H1 (cell line): ENCODE measurements at regions not wholly inside any gene's neighbourhood (a gene's known extent, or its start where the extent isn't known, plus 50 kb on each side); places are given as distances from the start of the nearest gene placed in this dataset.

Experiments
- CTCF ChIA-PET: fragments of 300-600 bp; sonication (Branson Sonifier 250); formaldehyde crosslinking; loops from one replicate; lab custom pipeline; 2021; ENCODE audit not compliant: partially characterized antibody; lab: Charles Lee
- POLR2A ChIA-PET: fragments of 300-600 bp; sonication (Branson Sonifier 250); formaldehyde crosslinking; loops from one replicate; lab custom pipeline; 2021; ENCODE audit warnings: inconsistent platforms; ENCODE audit not compliant: partially characterized antibody; lab: Charles Lee
- DNase-seq, 2 experiments: peaks; one replicate each; pipeline versions ENCODE4 v3.0.0 to v3.0.0-alpha.2; 2010 to 2022; ENCODE audit warnings: low spot score in 2 of 2, low read depth in 1 of 2, mixed read lengths in 1 of 2
- FAIRE-seq: peaks from 2 replicates; lab custom pipeline; 2011; peaks lifted over from hg19 to GRCh38; lab: Jason Lieb, UNC
- H2AFZ ChIP-seq: 2 replicates; pipeline ENCODE4 v1.8.1; 2012; ENCODE audit warnings: low read length, inconsistent platforms
- H2AK5ac ChIP-seq: 2 replicates; pipeline ENCODE4 v1.6.1; 2013; ENCODE audit warnings: low read depth, low read length
- H2BK120ac ChIP-seq: replicated peaks from 2 replicates; pipeline ENCODE3; 2013; ENCODE audit warnings: low read depth, low read length, inconsistent platforms
- H2BK12ac ChIP-seq: 2 replicates; pipeline ENCODE4 v1.6.1; 2013; ENCODE audit warnings: low read depth, low read length
- H2BK15ac ChIP-seq: 2 replicates; pipeline ENCODE4 v1.6.1; 2013; ENCODE audit warnings: low read length
- H2BK20ac ChIP-seq: 2 replicates; pipeline ENCODE4 v1.6.1; 2013; ENCODE audit warnings: low read length
- H2BK5ac ChIP-seq: 2 replicates; pipeline ENCODE4 v1.6.1; 2013; ENCODE audit warnings: low read depth, low read length
- H3K14ac ChIP-seq: 2 replicates; pipeline ENCODE4 v1.6.1; 2013; ENCODE audit warnings: inconsistent platforms; ENCODE audit not compliant: insufficient read length
- H3K18ac ChIP-seq: 2 replicates; pipeline ENCODE4 v1.6.1; 2013; ENCODE audit warnings: low read length; ENCODE audit errors: extremely low read depth
- H3K23ac ChIP-seq: 2 replicates; pipeline ENCODE4 v1.6.1; 2013; ENCODE audit warnings: inconsistent platforms; ENCODE audit not compliant: insufficient read length
- H3K23me2 ChIP-seq: 2 replicates; pipeline ENCODE4 v1.6.1; 2013; ENCODE audit warnings: low read depth, low read length
- H3K27ac ChIP-seq: 2 replicates; pipeline ENCODE4 v1.6.1; 2011; ENCODE audit warnings: low read depth, low read length, inconsistent platforms
- H3K27me3 ChIP-seq, 4 experiments: replicated peaks in 1 of 4; 1 replicate in 1 of 4; 2 replicates in 3 of 4; pipeline versions ENCODE4 v1.6.1 to v1.8.1; 2011 to 2013; ENCODE audit warnings: low read length in 3 of 4, mild to moderate bottlenecking in 3 of 4, inconsistent platforms in 2 of 4, mixed read lengths in 2 of 4, moderate library complexity in 1 of 4; ENCODE audit not compliant: control insufficient read depth in 3 of 4, insufficient read depth in 3 of 4; ENCODE audit errors: extremely low read depth in 1 of 4
- H3K36me3 ChIP-seq, 4 experiments: 2 replicates each; pipeline versions ENCODE4 v1.6.1 to v1.8.1; 2011 to 2013; ENCODE audit warnings: mild to moderate bottlenecking in 4 of 4, low read length in 3 of 4, moderate library complexity in 2 of 4, control low read depth in 1 of 4, inconsistent platforms in 1 of 4; ENCODE audit not compliant: insufficient read depth in 4 of 4, control insufficient read depth in 2 of 4
- H3K4ac ChIP-seq: replicated peaks from 2 replicates; pipeline ENCODE3; 2013; ENCODE audit warnings: low read length, low read depth, mixed read lengths, inconsistent platforms; ENCODE audit not compliant: insufficient read length
- H3K4me1 ChIP-seq, 4 experiments: replicated peaks in 1 of 4; 1 replicate in 1 of 4; 2 replicates in 3 of 4; pipeline versions ENCODE4 v1.6.1 to v1.8.1; 2011 to 2013; ENCODE audit warnings: low read length in 3 of 4, inconsistent platforms in 2 of 4, mixed read lengths in 1 of 4; ENCODE audit not compliant: insufficient read depth in 4 of 4, control insufficient read depth in 3 of 4
- H3K4me2 ChIP-seq, 2 experiments: 2 replicates each; pipeline versions ENCODE4 v1.6.1 to v1.8.1; 2011 to 2013; ENCODE audit warnings: low read depth in 2 of 2, low read length in 2 of 2, control low read depth in 1 of 2, inconsistent platforms in 1 of 2, mild to moderate bottlenecking in 1 of 2; ENCODE audit not compliant: insufficient read depth in 1 of 2
- H3K4me3 ChIP-seq, 4 experiments: fragments of 200-600, 300-600 bp in 1 of 4; sonication (generic), shearing (Covaris generic), sonication (Bioruptor Twin) in 1 of 4; 2 replicates each; pipeline versions ENCODE4 v1.5.1 to v1.8.1; 2011 to 2016; ENCODE audit warnings: low read length in 4 of 4, low read depth in 3 of 4, control low read depth in 2 of 4, inconsistent platforms in 2 of 4, mild to moderate bottlenecking in 2 of 4, mixed read lengths in 1 of 4, moderate library complexity in 1 of 4; ENCODE audit not compliant: insufficient read depth in 2 of 4; ENCODE audit errors: extremely low read depth in 1 of 4
- H3K56ac ChIP-seq: replicated peaks from 2 replicates; pipeline ENCODE3; 2013; ENCODE audit warnings: low read depth, mild to moderate bottlenecking, mixed read lengths, low read length, inconsistent platforms; ENCODE audit not compliant: insufficient read length
- H3K79me1 ChIP-seq: 2 replicates; pipeline ENCODE4 v1.6.1; 2013; ENCODE audit warnings: low read depth, low read length, control low read depth
- H3K79me2 ChIP-seq, 2 experiments: 2 replicates each; pipeline versions ENCODE4 v1.6.1 to v1.8.1; 2012 to 2013; ENCODE audit warnings: low read length in 2 of 2, mild to moderate bottlenecking in 2 of 2, inconsistent platforms in 1 of 2; ENCODE audit not compliant: insufficient read depth in 2 of 2, control insufficient read depth in 1 of 2
- H3K9ac ChIP-seq, 4 experiments: replicated peaks in 1 of 4; 1 replicate in 1 of 4; 2 replicates in 3 of 4; pipeline versions ENCODE4 v1.6.1 to v1.8.1; 2011 to 2013; ENCODE audit warnings: low read depth in 3 of 4, low read length in 3 of 4, control low read depth in 2 of 4, mild to moderate bottlenecking in 2 of 4, moderate library complexity in 2 of 4, inconsistent platforms in 1 of 4; ENCODE audit errors: extremely low read depth in 1 of 4
- H3K9me3 ChIP-seq, 2 experiments: 2 replicates each; pipeline versions ENCODE4 v1.6.1 to v1.8.1; 2012 to 2013; ENCODE audit warnings: mild to moderate bottlenecking in 2 of 2, moderate library complexity in 2 of 2, control low read depth in 1 of 2, inconsistent platforms in 1 of 2, low read depth in 1 of 2, low read length in 1 of 2, mixed read lengths in 1 of 2; ENCODE audit not compliant: insufficient read depth in 2 of 2
- H4K20me1 ChIP-seq, 2 experiments: replicated peaks in 1 of 2; 2 replicates each; pipeline versions ENCODE3 to v1.8.1; 2011 to 2013; ENCODE audit warnings: inconsistent platforms in 2 of 2, low read length in 2 of 2, mild to moderate bottlenecking in 1 of 2; ENCODE audit not compliant: insufficient read depth in 2 of 2, control insufficient read depth in 1 of 2
- H4K5ac ChIP-seq: 2 replicates; pipeline ENCODE4 v1.6.1; 2013; ENCODE audit warnings: low read length, low read depth, mixed read lengths, inconsistent platforms; ENCODE audit not compliant: insufficient read length
- H4K8ac ChIP-seq: 2 replicates; pipeline ENCODE4 v1.8.0; 2013; ENCODE audit warnings: mild to moderate bottlenecking, moderate library complexity, low read length, inconsistent platforms; ENCODE audit not compliant: insufficient read depth; ENCODE audit errors: extremely low read depth
- H4K91ac ChIP-seq: replicated peaks from 2 replicates; pipeline ENCODE3; 2013; ENCODE audit warnings: low read length, mixed read lengths, inconsistent platforms; ENCODE audit not compliant: insufficient read length
- BCL11A ChIP-seq, 2 experiments: IDR thresholded peaks; one replicate each; pipeline ENCODE4 v1.6.1; 2011; ENCODE audit warnings: low read depth in 2 of 2, low read length in 2 of 2, mild to moderate bottlenecking in 2 of 2
- BRCA1 ChIP-seq: IDR thresholded peaks from 2 replicates; pipeline ENCODE4 v1.6.1; 2012; ENCODE audit warnings: low read depth, low read length, improper control_type of control experiment
- EGR1 ChIP-seq: IDR thresholded peaks from 2 replicates; pipeline ENCODE4 v1.6.1; 2011; ENCODE audit warnings: low read depth, low read length, borderline replicate concordance
- EZH2 ChIP-seq: fragments of 200-600 bp; sonication (generic); IDR thresholded peaks from 2 replicates; pipeline ENCODE4 v1.7.1; 2012; ENCODE audit warnings: low read depth, mild to moderate bottlenecking, moderate library complexity, low read length, inconsistent platforms; ENCODE audit not compliant: severe bottlenecking
- HDAC2 ChIP-seq, 2 experiments: fragments of 300-600 bp in 1 of 2; sonication (generic) in 1 of 2; IDR thresholded peaks; 2 replicates each; pipeline ENCODE4 v1.6.1; 2011 to 2012; ENCODE audit warnings: low read depth in 2 of 2, low read length in 2 of 2, mild to moderate bottlenecking in 2 of 2, moderate library complexity in 2 of 2, borderline replicate concordance in 1 of 2, inconsistent platforms in 1 of 2
- KDM1A ChIP-seq: fragments of 200-600, 300-600 bp; sonication (generic); IDR thresholded peaks from 2 replicates; pipeline ENCODE4 v1.7.1; 2016; ENCODE audit warnings: mild to moderate bottlenecking, low read length, borderline replicate concordance
- MAX ChIP-seq: IDR thresholded peaks from 2 replicates; pipeline ENCODE4 v1.6.1; 2012; ENCODE audit warnings: inconsistent platforms
- NRF1 ChIP-seq: IDR thresholded peaks from 2 replicates; pipeline ENCODE4 v1.6.1; 2011; ENCODE audit warnings: mild to moderate bottlenecking, low read depth, low read length, improper control_type of control experiment
- RNF2 ChIP-seq: fragments of 200-900, 300-1000 bp; sonication (generic); IDR thresholded peaks from 2 replicates; pipeline ENCODE4 v1.7.1; 2016; ENCODE audit warnings: borderline replicate concordance, low read depth, mild to moderate bottlenecking, antibody characterized with exemption, low read length; ENCODE audit not compliant: poor library complexity, severe bottlenecking; ENCODE audit errors: missing control alignments
- SAP30 ChIP-seq: fragments of 300-600 bp; sonication (generic); IDR thresholded peaks from 2 replicates; pipeline ENCODE4 v1.7.1; 2012; ENCODE audit warnings: low read length, moderate library complexity, mild to moderate bottlenecking, inconsistent platforms; ENCODE audit not compliant: insufficient read depth, insufficient replicate concordance
- SRF ChIP-seq: IDR thresholded peaks from 2 replicates; pipeline ENCODE4 v1.6.1; 2011; ENCODE audit warnings: mild to moderate bottlenecking, low read depth, low read length, moderate library complexity
- TAF7 ChIP-seq: optimal IDR thresholded peaks from 2 replicates; pipeline ENCODE3; 2011; ENCODE audit warnings: low read depth, mild to moderate bottlenecking, inconsistent platforms, low read length, moderate library complexity, borderline replicate concordance
- USF2 ChIP-seq: IDR thresholded peaks from 2 replicates; pipeline ENCODE4 v1.6.1; 2011; ENCODE audit warnings: low read length, improper control_type of control experiment
- WGBS, 2 experiments: shearing (Covaris generic) in 1 of 2; methylation state at CpG; one replicate each; pipeline versions ENCODE4 v1.1.6 to v1.1.7; 2013 to 2015; ENCODE audit warnings: low lambda C conversion rate in 2 of 2, mixed read lengths in 2 of 2, inconsistent platforms in 1 of 2, low coverage in 1 of 2, missing lambda C conversion rate in 1 of 2; ENCODE audit not compliant: insufficient replicate concordance in 2 of 2, insufficient coverage in 1 of 2, insufficient read length in 1 of 2; ENCODE audit errors: extremely low coverage in 1 of 2, missing lambda C conversion rate in 1 of 2; 5-methylcytosine and 5-hydroxymethylcytosine counted together

GRCh38 chr7:125278318-125278717 is 348.7 kb upstream of the POT1 start:
- H4K20me1 ChIP-seq, result no peaks in the 10 kb centered on the region
- no peak overlapping the region for H3K9ac ChIP-seq
- no peak overlapping the region for H2BK120ac ChIP-seq
- WGBS, 2 experiments, result 96% methylated on average over 1 of the region's 1 CpG; no CpG with 5 or more reads in 1 of the 2 experiments
- no peak overlapping the region for H3K56ac ChIP-seq
- no peak overlapping the region for H2AK5ac ChIP-seq
- no peak overlapping the region for H4K5ac ChIP-seq
- no peak overlapping the region for H2AFZ ChIP-seq
- POLR2A ChIA-PET, result no interaction called here
- H2BK15ac ChIP-seq, result no peak overlapping the region
- no peak overlapping the region for H3K4ac ChIP-seq
- no peak overlapping the region for H3K14ac ChIP-seq
- DNase-seq (no peak), FAIRE-seq (no peak)
- no peak overlapping the region for H3K4me3 ChIP-seq
- no peak overlapping the region for H4K91ac ChIP-seq
- H3K36me3 ChIP-seq, result no peaks in the 10 kb centered on the region
- H3K18ac ChIP-seq, result no peak overlapping the region
- no peaks in the 10 kb centered on the region for H3K23me2 ChIP-seq
- peaks cover 0 to 3% (median 0%) of the 10 kb centered on the region in 4 experiments; a peak in 1 of 7 replicates for H3K4me1 ChIP-seq
- CTCF ChIA-PET, result no interaction called here
- no peaks in the 10 kb centered on the region for H3K79me2 ChIP-seq
- H3K27ac ChIP-seq, result no peak overlapping the region
- no peak overlapping the region for H2BK5ac ChIP-seq
- no peak overlapping the region for H3K4me2 ChIP-seq
- H3K27me3 ChIP-seq, result no peaks in the 10 kb centered on the region
- H4K8ac ChIP-seq, result no peak overlapping the region
- H3K79me1 ChIP-seq, result no peaks in the 10 kb centered on the region
- no peaks in the 10 kb centered on the region for H3K9me3 ChIP-seq
- no peak overlapping the region for H2BK12ac ChIP-seq
- H3K23ac ChIP-seq, result no peak overlapping the region
- no peak overlapping the region for H2BK20ac ChIP-seq
- TF ChIP-seq EGR1 (no peak), TAF7 (no peak), MAX (no peak), RNF2 (no peak), USF2 (no peak), KDM1A (no peak), HDAC2 (IDR thresholded peaks at IDR 0.05; ENCODE audit: borderline replicate concordance in 1 of 2, low read depth in 2 of 2, low read length in 2 of 2) (no peak), NRF1 (no peak), EZH2 (no peak), BRCA1 (no peak), BCL11A (IDR thresholded peaks at IDR 0.05; ENCODE audit: low read depth in 2 of 2, low read length in 2 of 2) (no peak), SRF (no peak), SAP30 (no peak)
